Thoracic aorta (tissue), 2 donors: ENCODE measurements at regions not wholly inside any gene's neighbourhood (a gene's known extent, or its start where the extent isn't known, plus 50 kb on each side); places are given as distances from the start of the nearest gene placed in this dataset.

Experiments
- ATAC-seq: fragments of 150-250 bp; one replicate; pipeline ENCODE4 v1.8.0; 2017; ENCODE audit warnings: low read depth; ENCODE audit not compliant: insufficient number of reproducible peaks, low FRiP score
- DNase-seq: peaks from one replicate; pipeline ENCODE4 v3.0.0-alpha.2; 2020; ENCODE audit warnings: low spot score
- H3K27ac ChIP-seq, 2 donors: fragments of 200-600 bp; sonication (generic); 1 replicate in 1 of 2; 2 replicates in 1 of 2; pipeline ENCODE4 v1.5.1; 2016; ENCODE audit warnings: mild to moderate bottlenecking in 2 of 2, moderate library complexity in 2 of 2
- H3K27me3 ChIP-seq: fragments of 200-600 bp; sonication (generic); replicated peaks from 2 replicates; pipeline ENCODE4 v1.6.0; 2016; ENCODE audit warnings: mild to moderate bottlenecking; ENCODE audit not compliant: insufficient read depth
- H3K36me3 ChIP-seq: fragments of 200-600 bp; sonication (generic); one replicate; pipeline ENCODE4 v1.5.1; 2016
- H3K4me1 ChIP-seq, 2 donors: fragments of 200-600 bp; sonication (generic); 1 replicate in 1 of 2; 2 replicates in 1 of 2; pipeline versions ENCODE4 v1.5.1 to v1.6.0; 2016; ENCODE audit warnings: low read depth in 2 of 2, mild to moderate bottlenecking in 1 of 2; ENCODE audit not compliant: control insufficient read depth in 1 of 2
- H3K4me3 ChIP-seq: fragments of 200-600 bp; sonication (generic); 2 replicates; pipeline ENCODE4 v1.5.1; 2016; ENCODE audit warnings: mild to moderate bottlenecking
- H3K9me3 ChIP-seq: fragments of 200-600 bp; sonication (generic); 2 replicates; pipeline ENCODE4 v1.5.1; 2016
- CTCF ChIP-seq: fragments of 200-600 bp; sonication (generic); IDR thresholded peaks from one replicate; pipeline ENCODE4 v1.5.1; 2019; ENCODE audit warnings: antibody characterized with exemption

GRCh38 chr5:125882061-125882460, 541.1 kb upstream of the GRAMD2B start:
- Histone ChIP-seq H3K27ac (no peak overlapping the region), H3K36me3 (no peaks in the 10 kb centered on the region), H3K27me3 (no peaks in the 10 kb centered on the region), H3K9me3 (no peaks in the 10 kb centered on the region), H3K4me1 (no peaks in the 10 kb centered on the region), H3K4me3 (no peak overlapping the region)
- TF ChIP-seq CTCF, result no peak
- ATAC-seq (no peak), DNase-seq (no peak)

GRCh38 chr5:125883223-125883622, 540.0 kb upstream of the GRAMD2B start:
- no peak overlapping the region for H3K27ac ChIP-seq
- TF ChIP-seq CTCF, result no peak
- no peak for ATAC-seq
- H3K4me3 ChIP-seq, result no peak overlapping the region
- H3K4me1 ChIP-seq, result no peaks in the 10 kb centered on the region
- H3K36me3 ChIP-seq, result no peaks in the 10 kb centered on the region
- no peak for DNase-seq
- no peaks in the 10 kb centered on the region for H3K9me3 ChIP-seq
- no peaks in the 10 kb centered on the region for H3K27me3 ChIP-seq

GRCh38 chr5:125888358-125888757, 534.9 kb upstream of the GRAMD2B start:
- H3K4me3 ChIP-seq, result no peak overlapping the region
- peaks cover 0 to 5% of the 10 kb centered on the region in 2 donors for H3K4me1 ChIP-seq
- no peaks in the 10 kb centered on the region for H3K36me3 ChIP-seq
- H3K27me3 ChIP-seq, result no peaks in the 10 kb centered on the region
- no peak for TF ChIP-seq CTCF
- ATAC-seq (no peak), DNase-seq (no peak)
- H3K27ac ChIP-seq, result no peak overlapping the region
- H3K9me3 ChIP-seq, result no peaks in the 10 kb centered on the region

- H3K27me3 ChIP-seq, result no peaks in the 10 kb centered on the region
- peaks cover 0 to 5% of the 10 kb centered on the region in 2 donors for H3K4me1 ChIP-seq
- no peak for TF ChIP-seq CTCF
- no peak for DNase-seq
- no peak overlapping the region for H3K4me3 ChIP-seq
- H3K9me3 ChIP-seq, result no peaks in the 10 kb centered on the region
- H3K36me3 ChIP-seq, result no peaks in the 10 kb centered on the region
- H3K27ac ChIP-seq, result no peak overlapping the region
- ATAC-seq, result no peak
Measured at GRCh38 chr5:125890511-125890931, 532.7 kb upstream of the GRAMD2B start.

GRCh38 chr5:125891061-125891725, 532.0 kb upstream of the GRAMD2B start:
- peaks cover 0 to 5% of the 10 kb centered on the region in 2 donors for H3K4me1 ChIP-seq
- no peak overlapping the region for H3K27ac ChIP-seq
- ATAC-seq (no peak), DNase-seq (no peak)
- H3K36me3 ChIP-seq, result no peaks in the 10 kb centered on the region
- no peaks in the 10 kb centered on the region for H3K27me3 ChIP-seq
- TF ChIP-seq CTCF, result no peak
- H3K9me3 ChIP-seq, result no peaks in the 10 kb centered on the region
- H3K4me3 ChIP-seq, result no peak overlapping the region
